Vagina (tissue), 2 donors: ENCODE measurements at regions not wholly inside any gene's neighbourhood (a gene's known extent, or its start where the extent isn't known, plus 50 kb on each side); places are given as distances from the start of the nearest gene placed in this dataset.

ENCODE experiments used
- CTCF ChIP-seq, 3 experiments: fragments of 450-650 bp in 2 of 3; fragments of 200-600 bp in 1 of 3; sonication (generic) in 1 of 3; IDR thresholded peaks; one replicate each; pipeline ENCODE4 v1.5.1; 2017 to 2019; ENCODE audit warnings: antibody characterized with exemption in 3 of 3, mild to moderate bottlenecking in 2 of 3, moderate library complexity in 2 of 3
- POLR2A ChIP-seq, 2 donors: fragments of 450-650 bp; IDR thresholded peaks; one replicate each; pipeline ENCODE4 v1.6.1; 2017; ENCODE audit warnings: antibody characterized with exemption in 2 of 2, mild to moderate bottlenecking in 2 of 2, moderate library complexity in 2 of 2

DNA sequence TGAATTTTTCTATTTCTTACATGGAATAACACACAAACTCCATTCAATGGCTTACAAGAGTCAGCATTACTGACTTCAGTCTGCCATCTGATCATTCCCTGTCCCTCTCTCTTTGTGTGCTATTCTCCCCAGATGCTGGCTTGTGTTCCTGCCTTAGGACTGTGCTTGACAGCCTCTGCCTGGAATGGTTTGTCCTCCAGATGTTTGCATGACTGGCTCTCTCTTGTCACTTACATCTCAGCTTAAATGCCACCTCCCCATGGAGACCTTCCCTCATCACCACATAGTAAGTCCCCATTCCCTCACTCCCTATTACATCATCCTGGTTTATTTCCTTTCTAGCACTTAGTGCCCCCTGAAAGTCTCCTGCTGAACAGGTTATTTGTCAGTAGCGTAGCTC, 181.6 kb downstream of the KTN1 start:
- no peak for TF ChIP-seq CTCF (IDR thresholded peaks at IDR 0.05)
- no peak for TF ChIP-seq POLR2A (IDR thresholded peaks at IDR 0.05)
